Loucy (cell line): ENCODE measurements at regions not wholly inside any gene's neighbourhood (a gene's known extent, or its start where the extent isn't known, plus 50 kb on each side); places are given as distances from the start of the nearest gene placed in this dataset.

Source experiments
- EZH2phosphoT487 ChIP-seq: fragments of 200-600 bp; IDR thresholded peaks from 2 replicates; pipeline ENCODE4 v1.6.1; 2018; ENCODE audit warnings: antibody characterized with exemption, mild to moderate bottlenecking, moderate library complexity, borderline replicate concordance
- TF ChIP-seq, protein P1 (sequence below): fragments of 200-600 bp; sonication (generic); conservative IDR thresholded peaks from 2 replicates; pipeline ENCODE4 v1.5.1; 2014; ENCODE audit warnings: mild to moderate bottlenecking, antibody characterized with exemption, low read length

DNA sequence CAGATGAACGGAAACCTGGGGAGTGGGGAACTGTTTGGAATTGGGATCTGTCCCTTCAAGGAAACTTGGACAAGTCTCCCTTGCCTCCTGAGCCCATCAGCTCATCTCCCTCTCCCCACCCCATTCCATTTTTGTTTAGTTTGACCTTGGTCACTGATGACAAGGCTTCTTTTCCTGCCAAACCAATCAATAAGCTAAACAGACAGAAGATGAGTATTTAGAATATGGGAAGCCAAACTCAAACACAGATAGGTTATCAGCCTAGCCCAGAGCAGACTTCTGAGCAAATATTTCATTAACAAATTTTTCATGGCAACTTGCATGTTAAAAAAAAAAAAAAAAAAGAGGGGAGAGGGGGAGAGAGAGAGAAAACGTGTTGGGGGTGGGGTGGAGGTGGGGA, 337.2 kb upstream of the PROX1 start:
- TF ChIP-seq, protein P1, sequence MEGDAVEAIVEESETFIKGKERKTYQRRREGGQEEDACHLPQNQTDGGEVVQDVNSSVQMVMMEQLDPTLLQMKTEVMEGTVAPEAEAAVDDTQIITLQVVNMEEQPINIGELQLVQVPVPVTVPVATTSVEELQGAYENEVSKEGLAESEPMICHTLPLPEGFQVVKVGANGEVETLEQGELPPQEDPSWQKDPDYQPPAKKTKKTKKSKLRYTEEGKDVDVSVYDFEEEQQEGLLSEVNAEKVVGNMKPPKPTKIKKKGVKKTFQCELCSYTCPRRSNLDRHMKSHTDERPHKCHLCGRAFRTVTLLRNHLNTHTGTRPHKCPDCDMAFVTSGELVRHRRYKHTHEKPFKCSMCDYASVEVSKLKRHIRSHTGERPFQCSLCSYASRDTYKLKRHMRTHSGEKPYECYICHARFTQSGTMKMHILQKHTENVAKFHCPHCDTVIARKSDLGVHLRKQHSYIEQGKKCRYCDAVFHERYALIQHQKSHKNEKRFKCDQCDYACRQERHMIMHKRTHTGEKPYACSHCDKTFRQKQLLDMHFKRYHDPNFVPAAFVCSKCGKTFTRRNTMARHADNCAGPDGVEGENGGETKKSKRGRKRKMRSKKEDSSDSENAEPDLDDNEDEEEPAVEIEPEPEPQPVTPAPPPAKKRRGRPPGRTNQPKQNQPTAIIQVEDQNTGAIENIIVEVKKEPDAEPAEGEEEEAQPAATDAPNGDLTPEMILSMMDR, result no peak
- no peak for TF ChIP-seq EZH2phosphoT487
